ENCODE measurements at regions not wholly inside any gene's neighbourhood (a gene's known extent, or its start where the extent isn't known, plus 50 kb on each side); places are given as distances from the start of the nearest gene placed in this dataset.

GRCh38 chr18:30248056-30248455 is 794.5 kb downstream of the DSC3 start:
- no peak for TF ChIP-seq CTCF (conservative IDR thresholded peaks at IDR 0.05 in 1 of 2, IDR thresholded peaks at IDR 0.05 in 1 of 2; ENCODE audit: low read depth in 1 of 2, low read length in 2 of 2)
- no peak for TF ChIP-seq EZH2 (IDR thresholded peaks at IDR 0.05; ENCODE audit: low read length, missing control alignments)

Data from fibroblast of lung (primary cell).